ENCODE measurements at regions not wholly inside any gene's neighbourhood (a gene's known extent, or its start where the extent isn't known, plus 50 kb on each side); places are given as distances from the start of the nearest gene placed in this dataset.

DNA sequence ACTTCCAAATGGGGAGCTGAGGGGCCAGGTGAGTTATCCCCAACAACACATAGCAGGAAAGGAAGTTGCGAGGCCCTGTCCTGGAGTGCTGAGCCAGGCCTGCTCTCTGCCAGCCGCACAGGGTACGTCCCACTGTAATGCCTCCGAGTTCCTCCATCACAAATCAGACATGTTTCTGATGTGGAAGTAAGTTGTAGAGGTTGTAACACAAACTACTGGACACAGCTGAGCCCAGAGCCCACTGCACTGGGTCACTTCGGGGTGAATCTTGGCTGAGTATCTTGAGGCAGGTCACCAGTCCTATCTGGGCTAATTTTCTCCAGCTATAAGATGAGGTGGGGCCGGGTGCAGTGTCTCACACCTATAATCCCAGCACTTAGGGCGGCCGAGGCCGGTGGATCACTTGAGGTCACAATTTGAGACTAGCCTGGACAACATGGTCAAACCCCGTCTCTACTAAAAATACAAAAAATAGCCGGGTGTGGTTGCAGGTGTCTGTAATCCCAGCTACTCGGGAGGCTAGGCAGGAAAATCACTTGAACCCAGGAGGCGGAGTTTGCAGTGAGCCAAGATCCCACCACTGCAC, 100.8 kb upstream of the CDH5 start:
- no peak for DNase-seq (ENCODE audit: low spot score)

DNA sequence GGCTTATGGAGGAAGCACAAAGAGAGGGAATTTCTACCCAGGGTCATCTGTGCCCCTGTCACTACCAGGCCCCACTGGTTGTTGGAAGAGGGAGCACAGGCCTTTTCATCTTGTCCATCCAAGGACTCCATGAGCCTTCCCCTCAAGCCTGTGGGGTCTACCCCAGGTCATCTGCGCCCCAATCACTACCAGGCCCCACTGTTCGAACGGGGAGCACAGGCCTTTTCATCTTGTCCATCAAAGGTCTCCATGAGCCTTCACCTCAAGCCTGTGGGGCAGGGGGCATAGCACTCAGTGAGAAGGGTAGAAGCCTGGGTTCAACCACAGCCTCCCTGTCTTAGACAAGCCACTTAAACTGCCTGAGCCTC, 101.5 kb upstream of the CDH5 start:
- DNase-seq (ENCODE audit: low spot score) = no peak

DNA sequence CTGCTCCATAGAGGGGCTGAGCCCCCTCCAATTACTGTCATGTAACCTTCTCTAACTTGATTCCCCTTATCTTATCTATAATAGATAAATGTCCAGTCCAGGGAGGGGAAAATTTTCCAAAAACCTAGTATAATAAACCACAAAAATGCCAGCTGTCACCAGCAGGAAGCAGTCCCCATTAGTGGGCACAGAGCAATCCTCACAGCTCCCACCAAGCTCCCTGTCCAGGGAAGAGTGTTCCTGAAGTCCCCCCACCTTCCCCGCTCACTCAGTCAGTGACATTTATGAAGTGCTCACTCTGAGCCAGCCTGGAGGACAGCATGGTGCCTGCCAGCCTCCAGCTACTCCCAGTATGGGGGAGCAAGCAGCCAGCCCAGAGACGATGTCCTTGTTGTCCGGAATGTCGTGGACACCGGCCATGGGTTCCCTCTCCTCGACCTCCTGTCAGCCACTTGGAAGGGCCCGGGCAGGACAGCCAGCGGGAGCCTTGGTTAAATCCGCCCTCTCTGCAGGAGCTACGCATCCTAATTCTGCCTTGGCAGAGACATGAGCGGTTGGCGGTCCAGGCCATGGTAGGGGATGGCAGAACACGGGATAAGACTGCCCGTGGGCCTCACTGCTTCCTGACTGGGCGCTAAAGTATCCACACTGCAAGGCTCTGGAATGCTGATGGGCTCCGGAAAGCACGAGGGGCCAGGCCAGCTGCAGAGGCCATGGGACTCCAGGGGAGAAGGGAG, 102.0 kb upstream of the CDH5 start:
- no peak for DNase-seq (ENCODE audit: low spot score)

DNA sequence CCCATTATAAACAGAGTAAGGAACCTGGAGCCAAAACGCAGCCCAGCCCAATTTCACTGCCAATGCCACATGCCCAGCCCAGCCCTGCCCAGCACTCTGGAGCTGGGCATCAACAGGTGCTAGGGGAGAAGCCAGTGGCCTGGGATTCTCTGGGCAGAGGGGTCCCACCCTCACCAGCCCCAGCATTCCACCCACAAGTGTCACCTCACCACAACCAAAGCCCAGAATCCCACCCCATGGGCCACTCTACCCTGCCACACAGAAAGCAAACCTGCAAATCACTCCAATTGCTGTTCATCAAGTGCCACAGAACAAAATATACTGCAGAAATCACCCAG, 102.5 kb upstream of the CDH5 start:
- DNase-seq (ENCODE audit: low spot score) = no peak

DNA sequence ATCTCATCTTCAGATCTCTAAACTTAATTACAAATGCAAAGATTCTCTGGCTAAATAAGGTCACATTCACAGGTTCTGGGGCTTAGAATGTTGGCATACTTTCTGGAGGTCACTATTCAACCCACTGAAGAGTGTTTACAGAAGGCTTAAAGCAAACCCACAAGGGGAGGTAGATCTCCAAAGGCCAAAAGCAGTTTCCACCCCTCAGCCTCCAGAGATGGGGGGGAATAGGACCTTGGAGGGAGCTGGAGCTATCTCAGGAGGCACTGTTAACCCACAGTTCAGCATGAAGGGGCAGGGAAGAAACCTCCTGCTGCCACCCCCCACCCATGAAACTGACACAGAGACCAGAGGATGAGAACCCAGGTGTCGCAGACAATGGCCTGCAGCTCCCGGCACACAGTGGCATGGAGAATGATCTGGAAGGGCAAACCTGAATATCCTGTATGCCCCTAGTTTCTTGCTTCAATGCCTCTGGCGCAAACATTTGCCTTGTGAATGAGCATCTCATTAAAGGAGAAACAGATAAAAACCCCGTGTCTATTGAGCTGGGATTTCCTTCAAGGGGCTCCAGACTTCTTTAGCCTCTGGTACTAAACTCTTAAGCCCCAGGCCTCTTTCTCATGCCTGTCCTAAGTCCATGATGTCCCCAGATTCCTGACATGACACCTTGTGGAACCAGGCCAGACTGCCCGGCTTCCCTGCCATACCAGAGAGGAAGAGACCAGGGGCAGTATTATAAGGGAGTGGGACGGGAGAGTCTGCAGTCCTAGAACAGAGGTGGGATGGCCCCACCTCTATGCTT, 103.1 kb upstream of the CDH5 start:
- DNase-seq (ENCODE audit: low spot score) = no peak

DNA sequence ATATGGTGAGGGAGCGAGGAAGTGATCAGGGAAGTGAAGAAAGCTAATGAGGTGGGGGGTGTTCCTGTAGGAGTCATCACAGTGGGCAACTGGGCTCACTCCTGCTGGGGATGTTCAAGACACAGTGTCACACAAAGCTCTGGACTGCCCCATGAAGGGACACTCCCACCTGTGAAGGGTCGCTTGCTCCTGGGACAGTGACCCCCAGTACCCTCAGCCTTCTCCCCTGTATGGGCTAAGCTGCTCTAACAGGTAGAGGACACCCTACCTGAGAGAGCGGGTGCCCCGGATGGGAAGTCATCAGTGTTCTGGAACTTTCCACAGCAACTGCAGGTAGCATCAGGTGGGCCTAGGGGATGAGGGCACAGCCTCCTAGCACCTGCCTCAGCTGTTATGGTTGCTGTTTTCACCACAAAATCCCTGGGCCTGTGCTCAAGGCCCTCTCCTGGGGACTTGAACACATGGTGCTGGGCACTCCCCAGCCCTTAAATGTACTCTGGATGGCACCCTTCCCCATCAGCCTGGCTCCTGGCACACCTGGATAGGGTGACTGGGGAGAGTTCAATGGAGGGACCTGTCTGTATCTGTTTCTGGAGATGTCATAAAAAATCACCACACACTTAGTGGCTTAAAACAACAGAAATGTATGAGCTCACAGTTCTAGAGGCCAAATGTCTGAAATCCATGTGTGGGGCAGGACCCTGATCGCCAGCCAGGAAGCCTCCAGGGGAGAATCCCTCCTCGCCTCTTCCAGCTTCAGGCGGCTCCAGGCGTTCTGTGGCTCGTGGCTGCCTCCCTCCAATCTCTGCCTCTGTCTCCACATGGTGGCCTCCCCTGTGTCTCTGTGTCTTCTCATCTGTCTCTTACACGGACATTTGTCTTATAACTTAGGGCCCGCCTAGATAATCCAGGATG, 104.0 kb upstream of the CDH5 start:
- no peak for DNase-seq (ENCODE audit: low spot score)

DNA sequence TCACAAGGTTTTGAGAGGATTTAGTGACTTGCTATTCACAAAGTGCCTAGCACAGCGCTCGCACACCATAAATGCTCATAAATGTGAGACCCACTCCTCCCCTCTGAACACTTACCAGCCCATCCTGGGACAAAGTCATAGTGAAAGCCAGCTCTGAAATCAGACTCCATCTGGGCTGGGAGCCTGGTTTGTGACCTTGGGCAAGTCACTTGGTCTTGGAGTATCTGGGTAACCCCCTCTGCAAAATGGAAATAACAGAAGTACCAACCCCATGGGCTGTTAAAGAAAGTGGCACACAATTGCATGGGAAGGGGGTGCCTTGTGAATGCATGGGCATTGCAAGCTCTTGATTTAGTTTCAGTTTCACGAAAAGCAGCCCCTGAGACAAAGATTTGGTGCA, 104.7 kb upstream of the CDH5 start:
- DNase-seq (ENCODE audit: low spot score) = no peak

DNA sequence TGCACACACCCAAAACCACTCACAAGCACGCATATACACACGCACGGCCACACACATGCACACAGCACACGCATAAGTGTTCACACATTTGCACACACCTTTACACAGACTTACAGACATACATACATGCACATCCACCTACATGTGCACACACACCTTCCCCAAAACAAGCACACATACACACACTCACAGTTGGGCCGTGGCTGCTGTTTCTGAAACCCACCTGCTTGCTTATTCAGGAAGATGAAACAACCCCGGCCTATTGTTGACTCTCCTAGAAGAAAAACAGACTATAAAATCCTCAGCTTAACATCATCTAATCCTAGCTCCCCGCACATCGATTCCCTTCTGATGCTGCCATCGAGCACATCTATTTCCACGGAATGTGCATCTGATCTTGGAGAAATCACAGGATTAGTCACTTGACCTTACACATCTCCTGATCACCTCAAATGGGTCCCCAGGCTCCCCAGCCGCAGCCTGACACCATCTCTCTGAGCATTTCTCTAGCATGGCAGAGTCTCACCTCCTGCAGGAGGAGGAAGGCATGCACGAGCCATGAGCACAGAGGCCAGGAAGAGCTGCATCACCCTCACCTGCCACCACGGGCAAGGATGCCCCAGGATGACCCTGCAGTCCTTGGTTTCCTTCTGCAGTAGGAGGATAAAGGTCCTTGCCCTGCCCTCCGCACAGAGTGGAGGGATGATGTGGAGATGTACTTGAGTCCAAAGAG, 105.8 kb upstream of the CDH5 start:
- no peak for DNase-seq (ENCODE audit: low spot score)

DNA sequence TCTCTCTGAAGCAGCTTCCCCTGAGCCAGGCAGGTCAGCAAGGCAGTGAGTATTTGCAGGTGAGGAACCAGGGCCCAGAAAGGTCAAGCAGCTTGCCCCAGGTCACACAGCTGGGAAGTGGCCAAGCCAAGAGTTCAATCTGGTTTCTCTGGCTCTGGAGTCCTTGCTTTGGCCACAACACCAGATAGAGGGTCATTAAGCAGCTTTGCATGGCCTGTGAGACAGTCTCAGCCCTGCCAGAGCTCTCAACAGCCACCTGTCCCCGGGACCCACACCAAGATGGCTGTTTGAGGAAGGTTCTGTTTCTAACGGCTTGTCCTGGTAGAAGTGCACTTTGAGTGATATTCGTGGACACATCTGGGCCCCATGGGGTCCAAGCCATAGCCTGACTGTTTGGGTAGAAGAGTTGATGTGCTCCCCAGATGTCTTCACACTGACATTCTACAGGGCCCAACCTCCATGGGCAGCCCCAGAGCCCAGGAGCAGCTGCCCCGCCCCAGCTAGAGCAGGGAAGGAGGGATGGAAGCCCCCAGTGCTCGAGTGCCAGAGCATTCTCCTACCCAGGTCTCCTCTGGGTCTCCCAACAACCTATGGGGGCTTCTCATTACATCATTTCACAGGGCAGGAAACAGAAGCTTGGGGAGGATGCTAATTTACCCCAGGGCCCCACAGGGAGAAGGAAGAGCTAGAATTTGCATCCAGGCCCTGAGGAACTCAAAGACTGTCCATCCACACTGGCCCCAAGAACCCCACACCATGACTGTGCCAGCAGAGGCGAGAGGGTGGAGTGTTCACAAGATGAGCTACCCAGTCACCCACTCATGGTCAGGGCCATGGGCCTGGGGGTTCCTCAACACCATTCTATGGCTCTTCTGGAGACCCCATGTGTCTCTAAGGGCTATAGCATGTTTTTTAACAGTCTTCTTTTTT, 107.3 kb upstream of the CDH5 start:
- DNase-seq (ENCODE audit: low spot score) = no peak

DNA sequence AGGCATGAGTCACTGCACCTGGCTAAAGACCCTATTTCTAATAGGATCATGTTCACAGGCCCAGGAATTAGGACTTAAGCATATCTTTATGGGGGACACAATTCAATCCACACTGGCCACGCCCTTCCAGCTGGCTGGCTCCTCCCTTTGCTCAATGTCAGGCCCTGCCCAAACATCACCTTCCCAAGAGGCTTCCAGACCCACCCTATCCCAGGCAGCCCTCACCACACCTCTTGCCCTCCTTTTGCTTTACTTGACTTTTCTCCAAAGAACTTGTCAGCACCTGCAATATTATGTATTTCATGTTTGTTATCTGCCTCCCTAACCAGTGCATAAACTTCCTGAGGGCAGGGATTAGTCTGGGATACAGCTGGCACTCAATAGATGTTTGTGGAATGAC, 109.6 kb upstream of the CDH5 start:
- DNase-seq (ENCODE audit: low spot score) = no peak

DNA sequence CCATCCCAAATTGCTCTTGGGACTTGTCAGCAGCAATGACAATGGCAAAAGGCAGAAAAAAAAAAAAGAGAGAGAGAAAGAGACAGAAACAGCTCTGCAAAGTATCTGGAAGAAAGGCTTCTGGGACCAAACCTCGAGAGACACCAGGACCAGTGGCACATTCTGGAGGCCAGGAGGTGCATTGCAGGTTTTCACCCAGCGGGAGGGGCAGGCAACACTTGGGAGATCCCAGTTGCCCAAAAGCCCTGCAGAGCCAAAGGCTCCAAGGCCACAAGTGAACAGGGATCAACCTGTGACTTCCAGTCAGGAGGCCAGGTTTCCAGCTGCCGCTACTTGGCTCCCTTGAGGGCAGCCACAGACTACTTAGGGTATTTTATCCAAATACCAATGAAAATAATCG, 110.8 kb upstream of the CDH5 start:
- no peak for DNase-seq (ENCODE audit: low spot score)

DNA sequence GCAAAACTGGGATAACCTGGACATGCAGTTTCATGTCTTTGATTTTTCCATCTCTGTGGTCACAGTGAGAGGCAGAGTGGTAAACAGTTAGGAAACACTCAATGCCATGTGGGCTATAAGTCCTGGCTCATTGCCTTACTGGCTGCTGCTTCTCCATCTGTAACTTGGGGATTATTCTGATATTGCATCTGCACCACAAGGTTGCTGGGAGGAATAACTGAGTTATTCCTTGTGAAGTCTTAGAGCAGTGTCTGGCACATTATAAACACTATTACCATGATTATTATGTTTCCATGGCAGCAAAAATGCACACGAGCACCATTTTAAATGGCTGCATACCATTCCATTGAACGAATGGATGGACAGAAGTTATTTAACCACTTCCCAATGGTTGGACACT, 111.7 kb upstream of the CDH5 start:
- DNase-seq (ENCODE audit: low spot score) = no peak

DNA sequence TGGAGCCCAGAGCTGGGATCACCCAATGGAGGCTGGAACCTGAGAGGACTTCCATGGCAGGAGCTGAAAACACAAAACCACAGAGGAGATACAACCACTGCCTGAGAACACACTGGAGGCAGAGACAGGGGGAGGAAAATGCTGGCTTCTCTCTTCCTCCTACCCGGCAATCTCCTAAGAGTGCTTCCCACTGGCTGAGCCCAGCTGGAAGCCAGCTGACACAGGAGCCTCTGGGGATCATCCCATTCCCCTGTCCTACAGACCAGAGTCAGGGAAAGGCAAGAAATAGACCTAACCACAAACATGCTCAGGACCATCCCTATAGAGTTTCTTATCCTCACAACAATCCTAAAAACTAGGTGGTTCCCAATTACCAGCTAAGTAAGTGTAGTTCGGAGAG, 112.4 kb upstream of the CDH5 start:
- no peak for DNase-seq (ENCODE audit: low spot score)

DNA sequence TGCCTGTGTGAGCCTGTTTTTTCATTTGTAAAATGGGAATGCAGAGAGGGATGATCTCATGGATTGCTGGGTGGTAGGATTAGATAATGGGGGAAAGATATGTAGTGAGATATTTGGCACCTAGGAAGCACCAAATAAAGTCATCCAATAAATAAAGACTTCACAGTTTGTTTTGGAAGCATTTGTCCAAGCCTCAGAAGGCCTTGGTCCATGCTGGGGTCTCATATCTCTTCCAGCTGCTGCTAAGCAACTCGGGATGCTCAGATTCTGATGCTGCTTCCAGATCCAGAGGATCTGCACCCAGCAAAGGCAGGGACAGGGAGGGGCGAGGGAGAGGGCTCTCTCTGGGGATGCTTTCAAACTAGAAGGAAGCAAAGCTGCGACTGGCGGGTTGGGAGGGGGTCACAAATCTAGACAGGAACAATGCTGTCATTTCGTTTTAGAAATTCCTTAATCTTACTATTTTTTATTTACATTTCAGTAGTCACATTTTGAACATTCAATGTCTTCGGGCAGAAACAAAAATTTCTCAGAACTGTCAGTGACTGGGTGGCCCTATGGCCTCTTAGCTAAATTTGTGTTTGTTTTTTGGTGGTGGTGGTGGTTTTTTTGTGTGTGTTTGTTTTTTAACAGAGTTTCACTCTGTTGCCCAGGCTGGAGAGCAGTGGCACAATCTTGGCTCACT, 114.9 kb upstream of the CDH5 start:
- DNase-seq (ENCODE audit: low spot score) = no peak

DNA sequence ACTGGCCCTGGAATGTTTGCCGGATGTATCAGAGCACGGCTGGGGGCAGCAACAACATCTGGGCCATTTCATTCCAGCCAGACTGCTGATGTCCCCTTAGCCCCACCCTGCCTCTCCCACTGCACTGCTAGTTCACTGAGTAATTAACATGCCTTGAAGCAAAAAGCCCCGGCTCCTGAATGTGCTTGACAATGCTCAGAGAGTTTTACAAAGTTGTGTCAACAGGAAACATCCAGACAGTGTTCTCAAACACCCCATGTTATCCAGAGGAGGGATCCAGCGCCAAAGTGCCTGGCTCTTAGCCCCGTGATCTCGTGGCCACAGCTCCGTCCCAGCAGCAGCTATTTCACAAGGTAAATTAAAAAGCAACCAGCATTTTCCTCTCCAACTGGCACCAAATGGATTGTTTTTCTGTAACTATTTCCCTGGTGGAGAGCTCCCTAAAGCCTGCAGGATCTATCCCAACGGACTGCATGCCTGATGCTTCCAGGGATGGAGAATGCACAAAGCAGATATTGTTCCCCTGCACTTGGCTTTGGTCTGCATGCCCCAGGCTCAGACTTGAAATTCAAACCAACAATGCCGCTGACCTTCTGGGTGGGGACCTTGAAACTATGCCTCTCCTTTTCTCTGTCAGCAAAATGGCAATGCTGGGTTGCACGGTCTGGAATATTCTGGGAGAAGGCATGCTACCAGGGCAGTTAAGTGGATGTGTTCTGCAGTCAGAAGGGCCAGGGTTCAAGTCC, 115.6 kb upstream of the CDH5 start:
- DNase-seq (ENCODE audit: low spot score) = no peak

DNA sequence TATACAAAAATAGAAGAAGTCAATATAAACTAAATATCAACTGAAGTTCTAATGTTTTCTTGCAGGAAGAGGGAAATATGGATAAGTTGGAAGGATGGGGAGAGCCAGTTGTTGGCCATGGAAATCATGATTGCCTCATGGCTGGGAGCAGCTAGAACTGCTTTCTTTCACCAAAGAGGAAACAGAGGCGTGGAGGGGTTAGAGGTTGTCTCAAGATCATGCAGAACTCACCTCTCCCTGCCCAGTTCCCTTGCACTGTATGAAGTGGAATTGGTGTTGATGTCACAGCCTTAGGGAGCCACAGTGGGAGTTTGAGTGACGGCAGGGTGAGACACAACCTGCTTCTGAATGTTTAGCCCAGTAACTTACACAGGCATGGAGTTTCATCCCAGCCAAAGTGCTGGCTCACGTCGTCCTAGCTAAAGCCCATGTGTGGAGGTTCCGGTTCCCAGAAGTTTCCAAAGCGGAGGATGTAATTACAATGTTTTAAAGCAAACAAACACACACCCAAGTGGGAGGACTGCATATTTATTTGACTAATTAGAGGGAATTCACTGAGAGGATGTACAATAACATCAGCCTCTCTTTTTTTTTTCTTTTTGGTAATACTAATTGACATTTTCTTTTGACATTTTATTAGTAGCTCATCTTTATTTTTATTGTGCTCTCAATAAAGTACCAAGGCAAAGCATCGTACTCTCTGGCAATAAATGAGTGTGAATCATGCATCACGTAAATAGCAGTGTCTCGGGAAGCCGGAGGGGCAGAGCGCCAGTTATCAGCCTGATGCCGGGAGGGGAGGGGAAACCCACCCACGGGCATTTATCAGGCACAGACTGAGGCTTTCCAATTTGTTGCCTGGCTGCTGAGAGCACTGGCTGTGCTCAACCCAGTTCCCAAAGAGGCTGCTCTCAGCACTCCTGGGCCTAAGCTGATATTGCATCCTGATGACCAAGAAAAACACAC, 118.7 kb upstream of the CDH5 start:
- DNase-seq (ENCODE audit: low spot score) = no peak

DNA sequence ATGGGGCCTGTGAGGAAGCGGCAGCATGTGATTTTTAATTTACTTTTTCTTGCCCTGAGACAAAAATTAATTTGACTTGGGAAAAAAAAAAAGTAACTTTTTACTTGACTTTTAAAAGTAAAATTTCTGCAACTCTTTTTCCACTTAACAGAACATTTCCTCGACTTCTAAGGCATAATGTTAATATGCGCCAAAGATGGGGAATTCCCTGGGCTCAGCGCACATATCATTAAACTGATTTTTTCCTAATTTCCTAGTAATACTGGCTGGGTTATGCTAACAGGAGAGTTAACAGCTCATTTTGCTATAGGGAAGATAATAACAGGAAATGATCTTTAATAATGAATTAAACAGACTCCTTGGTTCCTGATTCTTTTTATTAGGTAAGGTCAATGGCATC, 120.6 kb upstream of the CDH5 start:
- DNase-seq (ENCODE audit: low spot score) = no peak

DNA sequence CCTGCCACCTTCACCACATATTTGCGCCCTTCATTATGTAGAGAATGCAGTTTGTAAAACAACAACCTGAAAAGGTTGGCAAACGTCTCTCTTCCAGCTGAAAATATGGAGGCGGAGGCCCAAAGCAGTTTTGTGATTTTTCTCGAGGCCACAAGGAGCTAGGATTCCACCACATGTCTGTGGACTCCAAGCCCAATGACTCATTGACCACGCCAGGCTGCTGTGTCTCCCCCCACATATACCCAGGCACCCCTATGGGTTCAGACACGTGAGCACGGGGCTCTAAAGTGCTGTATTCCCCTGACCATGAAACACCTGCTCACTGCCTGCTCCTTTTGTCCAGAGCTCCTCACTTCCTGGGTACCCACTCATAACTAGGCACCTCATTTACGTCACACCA, 121.4 kb upstream of the CDH5 start:
- no peak for DNase-seq (ENCODE audit: low spot score)
